GM12878 (cell line): ENCODE measurements at regions not wholly inside any gene's neighbourhood (a gene's known extent, or its start where the extent isn't known, plus 50 kb on each side); places are given as distances from the start of the nearest gene placed in this dataset.

Experiments used
- ATAC-seq: fragments of 200-7000 bp; cut with Tn5 transposase; 3 replicates; pipeline ENCODE4 v1.9.1; 2020; ENCODE audit warnings: mild to moderate bottlenecking, moderate library complexity
- BruUV-seq: library from RNA; stranded (reverse); fragments of 400-500 nt; replicated peaks from 2 replicates; lab custom pipeline; 2021; lab: Mats Ljungman, UMichigan
- CTCF ChIA-PET: fragments of 300-600 bp; sonication (Branson Sonifier 250); formaldehyde crosslinking; extraction: SDS; loops from one replicate; lab custom pipeline; 2021; ENCODE audit warnings: inconsistent platforms; lab: Yijun Ruan, JAX
- POLR2A ChIA-PET: fragments of 350-600 bp; formaldehyde crosslinking; extraction: SDS; loops from one replicate; lab custom pipeline; 2021; ENCODE audit warnings: inconsistent platforms; lab: Charles Lee
- RAD21 ChIA-PET: fragments of 300-600 bp; sonication (Branson Sonifier 250); formaldehyde crosslinking; loops from one replicate; lab custom pipeline; 2023; ENCODE audit warnings: antibody characterized with exemption; ENCODE audit not compliant: unreplicated experiment; lab: Charles Lee
- SMC1A ChIA-PET: fragments of 300-600 bp; sonication (Branson Sonifier 250); formaldehyde crosslinking; loops from one replicate; lab custom pipeline; 2023; ENCODE audit not compliant: unreplicated experiment, uncharacterized antibody; lab: Charles Lee
- DNase-seq: peaks from one replicate; pipeline ENCODE4 v3.0.0-alpha.2; 2011; ENCODE audit warnings: low read depth, low spot score
- FAIRE-seq: peaks from 3 replicates; lab custom pipeline; 2011; peaks lifted over from hg19 to GRCh38; lab: Jason Lieb, UNC
- H2AFZ ChIP-seq: 2 replicates; pipeline ENCODE4 v1.6.0; 2011; ENCODE audit warnings: low read depth, low read length, control low read depth; ENCODE audit not compliant: control insufficient read depth
- H3K27ac ChIP-seq: 2 replicates; pipeline ENCODE4 v1.5.1; 2011; ENCODE audit warnings: control low read depth; ENCODE audit not compliant: control insufficient read depth, insufficient read depth
- H3K27me3 ChIP-seq, 2 experiments: replicated peaks in 1 of 2; 2 replicates each; pipeline versions ENCODE4 v1.6.0 to v1.6.1; 2011; ENCODE audit warnings: low read length in 1 of 2; ENCODE audit not compliant: control insufficient read depth in 2 of 2, insufficient read depth in 2 of 2
- H3K36me3 ChIP-seq, 2 experiments: 2 replicates each; pipeline ENCODE4 v1.5.1; 2011; ENCODE audit warnings: low read length in 1 of 2; ENCODE audit not compliant: control insufficient read depth in 2 of 2, insufficient read depth in 2 of 2
- H3K4me1 ChIP-seq: 2 replicates; pipeline ENCODE4 v1.6.1; 2011; ENCODE audit warnings: mild to moderate bottlenecking, low read length, moderate library complexity, mixed read lengths; ENCODE audit not compliant: control insufficient read depth, insufficient read depth
- H3K4me2 ChIP-seq: 2 replicates; pipeline ENCODE4 v1.6.0; 2011; ENCODE audit warnings: control low read depth; ENCODE audit not compliant: control insufficient read depth, insufficient read depth
- H3K4me3 ChIP-seq: fragments of 200-600 bp; sonication (generic); 2 replicates; pipeline ENCODE4 v1.5.1; 2016
- H3K79me2 ChIP-seq: 2 replicates; pipeline ENCODE4 v1.6.0; 2011; ENCODE audit warnings: low read length; ENCODE audit not compliant: control insufficient read depth, insufficient read depth
- H3K9ac ChIP-seq: 2 replicates; pipeline ENCODE4 v1.8.0; 2011; ENCODE audit warnings: low read length, control low read depth, mixed read lengths; ENCODE audit not compliant: control insufficient read depth, insufficient read depth
- H3K9me3 ChIP-seq: replicated peaks from 3 replicates; pipeline ENCODE4 v1.5.1; 2011; ENCODE audit warnings: mild to moderate bottlenecking, low read length; ENCODE audit not compliant: control insufficient read depth, insufficient read depth
- H4K20me1 ChIP-seq: 2 replicates; pipeline ENCODE4 v1.6.0; 2011; ENCODE audit not compliant: control insufficient read depth, insufficient read depth
- BCL3 ChIP-seq: IDR thresholded peaks from 2 replicates; pipeline ENCODE4 v1.6.1; 2011; ENCODE audit warnings: borderline replicate concordance, low read depth, mild to moderate bottlenecking, moderate library complexity, low read length; ENCODE audit not compliant: insufficient read depth, poor library complexity, severe bottlenecking
- BHLHE40 ChIP-seq, 2 experiments: fragments of 450-650 bp in 1 of 2; IDR thresholded peaks; 2 replicates each; pipeline ENCODE4 v1.6.1; 2011 to 2017; ENCODE audit warnings: low read depth in 2 of 2, borderline replicate concordance in 1 of 2, improper control_type of control experiment in 1 of 2, low read length in 1 of 2, mild to moderate bottlenecking in 1 of 2
- E4F1 ChIP-seq: fragments of 450-650 bp; IDR thresholded peaks from 2 replicates; pipeline ENCODE4 v1.6.1; 2018; ENCODE audit warnings: borderline replicate concordance, mild to moderate bottlenecking; ENCODE audit not compliant: partially characterized antibody
- ETV6 ChIP-seq, 2 experiments: fragments of 450-650 bp in 1 of 2; IDR thresholded peaks in 1 of 2; conservative IDR thresholded peaks in 1 of 2; 2 replicates each; pipeline ENCODE4 v1.6.1; 2014; ENCODE audit warnings: antibody characterized with exemption in 1 of 2, borderline replicate concordance in 1 of 2, low read depth in 1 of 2, mild to moderate bottlenecking in 1 of 2, moderate library complexity in 1 of 2
- HDAC2 ChIP-seq: fragments of 200-600 bp; sonication (generic); IDR thresholded peaks from 2 replicates; pipeline ENCODE4 v1.6.1; 2017
- HDAC6 ChIP-seq: fragments of 200-600 bp; sonication (generic); IDR thresholded peaks from one replicate; pipeline ENCODE4 v1.8.0; 2017; ENCODE audit warnings: antibody characterized with exemption; ENCODE audit not compliant: unreplicated experiment
- NRF1 ChIP-seq: conservative IDR thresholded peaks from 2 replicates; pipeline ENCODE4 v1.6.1; 2011; ENCODE audit warnings: mild to moderate bottlenecking, low read depth, low read length, improper control_type of control experiment
- POU2F2 ChIP-seq: IDR thresholded peaks from 3 replicates; pipeline ENCODE4 v1.6.1; 2011; ENCODE audit warnings: low read depth, mild to moderate bottlenecking, low read length, borderline replicate concordance
- RELA ChIP-seq: fragments of 450-650 bp; IDR thresholded peaks from 2 replicates; pipeline ENCODE4 v1.8.0; 2014; ENCODE audit warnings: borderline replicate concordance; ENCODE audit not compliant: partially characterized antibody
- REST ChIP-seq: IDR thresholded peaks from 2 replicates; pipeline ENCODE4 v1.6.1; 2012; ENCODE audit warnings: mild to moderate bottlenecking, low read depth, low read length
- SIN3A ChIP-seq: IDR thresholded peaks from 2 replicates; pipeline ENCODE4 v1.6.1; 2012; ENCODE audit warnings: low read depth, low read length, improper control_type of control experiment
- SIX5 ChIP-seq: IDR thresholded peaks from 2 replicates; pipeline ENCODE4 v1.6.1; 2011; ENCODE audit warnings: mild to moderate bottlenecking, low read depth, low read length, moderate library complexity; ENCODE audit not compliant: severe bottlenecking
- ZNF217 ChIP-seq: fragments of 450-650 bp; IDR thresholded peaks from 2 replicates; pipeline ENCODE4 v1.6.1; 2017; ENCODE audit warnings: antibody characterized with exemption, mild to moderate bottlenecking
- WGBS: methylation state at CpG from one replicate; pipeline ENCODE4 v1.1.6; 2016; ENCODE audit warnings: low lambda C conversion rate; ENCODE audit not compliant: insufficient replicate concordance, insufficient coverage; ENCODE audit errors: missing lambda C conversion rate; 5-methylcytosine and 5-hydroxymethylcytosine counted together
- in situ Hi-C: fragments of 300-500 bp; cut with MboI; formaldehyde crosslinking; loops from 9 replicates; pipeline ENCODE4 v1.14.3; 2018; ENCODE audit warnings: mixed read lengths
- intact Hi-C: fragments of 100-400 bp; cut with micrococcal nuclease; formaldehyde crosslinking; loops from one replicate; pipeline ENCODE4 v1.14.2; 2022; ENCODE audit not compliant: unreplicated experiment

GRCh38 chr20:12762725-12763124, 246.0 kb upstream of the SPTLC3 start:
- DNase-seq (no peak), FAIRE-seq (no peak), ATAC-seq (no peak)
- CTCF ChIA-PET: interaction anchor here (0.6 kb wide), 1 partner anchor 117 kb away, joined by 3 read pairs; no protein-coding TSS in a partner anchor
- SMC1A ChIA-PET: interaction anchor here (1.7 kb wide), 1 partner anchor 11 kb away, joined by 4 read pairs; no protein-coding TSS in a partner anchor
- H3K79me2 ChIP-seq: no peaks in the 10 kb centered on the region
- no peak overlapping the region for H2AFZ ChIP-seq
- POLR2A ChIA-PET: no interaction called here
- no peak overlapping the region for H3K4me2 ChIP-seq
- H3K9ac ChIP-seq: no peak overlapping the region
- in situ Hi-C loops (no loop called here), intact Hi-C loops (no loop called here)
- no peak overlapping the region for H3K4me3 ChIP-seq
- no peaks in the 10 kb centered on the region for H3K27me3 ChIP-seq
- 24% methylated on average over 7 of the region's 7 CpGs for WGBS
- no peaks in the 10 kb centered on the region for H3K9me3 ChIP-seq
- no peaks in the 10 kb centered on the region for H3K4me1 ChIP-seq
- no TSS peak for BruUV-seq
- H3K27ac ChIP-seq: no peak overlapping the region
- H4K20me1 ChIP-seq: no peaks in the 10 kb centered on the region
- H3K36me3 ChIP-seq: no peaks in the 10 kb centered on the region
- RAD21 ChIA-PET: interaction anchor here (0.6 kb wide), 1 partner anchor 101 kb away, joined by 3 read pairs; no protein-coding TSS in a partner anchor
- TF ChIP-seq E4F1 (no peak), BHLHE40 (IDR thresholded peaks at IDR 0.05; ENCODE audit: borderline replicate concordance in 1 of 2, low read depth in 2 of 2, low read length in 1 of 2) (no peak), HDAC2 (no peak), BCL3 (no peak), HDAC6 (no peak), SIX5 (no peak), ETV6 (conservative IDR thresholded peaks at IDR 0.05 in 1 of 2, IDR thresholded peaks at IDR 0.05 in 1 of 2; ENCODE audit: borderline replicate concordance in 1 of 2, low read depth in 1 of 2) (no peak), RELA (no peak), POU2F2 (no peak), ZNF217 (no peak), NRF1 (no peak), REST (no peak), SIN3A (no peak)
